ENCODE measurements at regions not wholly inside any gene's neighbourhood (a gene's known extent, or its start where the extent isn't known, plus 50 kb on each side); places are given as distances from the start of the nearest gene placed in this dataset.

GRCh38 chr2:175687465-175687864, 314.6 kb downstream of the LNPK start:
- TF ChIP-seq CTCF (IDR thresholded peaks at IDR 0.05) (no peak), POLR2A (IDR thresholded peaks at IDR 0.05) (no peak)

Data from testis (tissue), 2 donors.